ENCODE measurements at regions not wholly inside any gene's neighbourhood (a gene's known extent, or its start where the extent isn't known, plus 50 kb on each side); places are given as distances from the start of the nearest gene placed in this dataset.
"Not testable (repeated sequence)": the region's sequence is repeated elsewhere in the genome, so short reads cannot be mapped to it uniquely, and the experiment has no call there.

GRCh38 chr17:16865077-16865613 is 106.8 kb downstream of the TNFRSF13B start:
- not testable (repeated sequence) for H3K23me2 ChIP-seq (ENCODE audit: insufficient read length, low read depth, low read length, poor library complexity, severe bottlenecking); H3K27ac Mint-ChIP-seq; H3K36me3 Mint-ChIP-seq (ENCODE audit: insufficient read depth in 1 of 3, low read depth in 3 of 3); H3K18ac ChIP-seq (ENCODE audit: insufficient read length, low read depth, low read length); H4K8ac ChIP-seq (replicated peaks; ENCODE audit: insufficient read length, low read depth, low read length); H3K27me3 ChIP-seq (ENCODE audit: insufficient read depth, low read length); H3T11ph ChIP-seq (ENCODE audit: low read length); H2BK120ac ChIP-seq (ENCODE audit: low read depth, low read length, poor library complexity, severe bottlenecking); H3K79me1 ChIP-seq (ENCODE audit: insufficient read depth, low read depth, low read length, poor library complexity, severe bottlenecking); H2BK15ac ChIP-seq (ENCODE audit: low read depth, low read length); H3K4me1 ChIP-seq (ENCODE audit: insufficient read depth, low read length); H3K56ac ChIP-seq (ENCODE audit: insufficient read length, low read depth, low read length); H3K9me3 ChIP-seq (ENCODE audit: control insufficient read depth, low read depth, low read length); H4K91ac ChIP-seq (ENCODE audit: insufficient read length, low read depth, low read length); H2AFZ ChIP-seq (ENCODE audit: low read length); H2BK12ac ChIP-seq (ENCODE audit: insufficient read length, low read depth, low read length); H3K27me3 Mint-ChIP-seq (ENCODE audit: low read depth); DNase-seq; H3K4me3 Mint-ChIP-seq; H3K23ac ChIP-seq (ENCODE audit: insufficient read length, low read depth, low read length); H3K27ac ChIP-seq (ENCODE audit: insufficient read length, low read depth, low read length); H3K4me2 ChIP-seq (ENCODE audit: insufficient read depth, insufficient read length, low read length); H2BK20ac ChIP-seq (ENCODE audit: low read depth, low read length, poor library complexity, severe bottlenecking); H2BK5ac ChIP-seq (ENCODE audit: insufficient read length, low read length); H2AK5ac ChIP-seq (ENCODE audit: insufficient read length, low read length); H4K20me1 ChIP-seq (ENCODE audit: control insufficient read depth, insufficient read depth, insufficient read length); H3K14ac ChIP-seq (ENCODE audit: insufficient read depth, low read length); H3K9me3 Mint-ChIP-seq; H3K79me2 ChIP-seq (ENCODE audit: insufficient read depth, low read length); H3K9ac ChIP-seq (ENCODE audit: extremely low read depth, insufficient read length, low read length); H3K4ac ChIP-seq (ENCODE audit: low read depth, low read length); H4K5ac ChIP-seq (ENCODE audit: insufficient read length, low read depth, low read length)
- H3K4me1 Mint-ChIP-seq = peaks cover 9 to 16% of the 10 kb centered on the region in 2 experiments
- WGBS (ENCODE audit: extremely low coverage, insufficient read length, low lambda C conversion rate) = no CpG with 5 or more reads among the region's 13 CpGs

- H4K91ac ChIP-seq (ENCODE audit: insufficient read length, low read depth, low read length); H3K79me2 ChIP-seq (ENCODE audit: insufficient read depth, low read length); H3K18ac ChIP-seq (ENCODE audit: insufficient read length, low read depth, low read length); H2BK20ac ChIP-seq (ENCODE audit: low read depth, low read length, poor library complexity, severe bottlenecking); H3K4me3 Mint-ChIP-seq; H4K20me1 ChIP-seq (ENCODE audit: control insufficient read depth, insufficient read depth, insufficient read length); H3K23ac ChIP-seq (ENCODE audit: insufficient read length, low read depth, low read length); H2BK5ac ChIP-seq (ENCODE audit: insufficient read length, low read length); H3K36me3 Mint-ChIP-seq (ENCODE audit: insufficient read depth in 1 of 3, low read depth in 3 of 3); DNase-seq; H3K4me1 ChIP-seq (ENCODE audit: insufficient read depth, low read length); H3K9me3 ChIP-seq (ENCODE audit: control insufficient read depth, low read depth, low read length); H3K23me2 ChIP-seq (ENCODE audit: insufficient read length, low read depth, low read length, poor library complexity, severe bottlenecking); H3K79me1 ChIP-seq (ENCODE audit: insufficient read depth, low read depth, low read length, poor library complexity, severe bottlenecking); H2AFZ ChIP-seq (ENCODE audit: low read length); H3K14ac ChIP-seq (ENCODE audit: insufficient read depth, low read length); H4K8ac ChIP-seq (replicated peaks; ENCODE audit: insufficient read length, low read depth, low read length); H4K5ac ChIP-seq (ENCODE audit: insufficient read length, low read depth, low read length); H2BK15ac ChIP-seq (ENCODE audit: low read depth, low read length); H3K9me3 Mint-ChIP-seq; H3K27me3 ChIP-seq (ENCODE audit: insufficient read depth, low read length); H2BK120ac ChIP-seq (ENCODE audit: low read depth, low read length, poor library complexity, severe bottlenecking); H3T11ph ChIP-seq (ENCODE audit: low read length); H3K4ac ChIP-seq (ENCODE audit: low read depth, low read length); H2BK12ac ChIP-seq (ENCODE audit: insufficient read length, low read depth, low read length); H3K27ac ChIP-seq (ENCODE audit: insufficient read length, low read depth, low read length); H3K27me3 Mint-ChIP-seq (ENCODE audit: low read depth); H2AK5ac ChIP-seq (ENCODE audit: insufficient read length, low read length); H3K56ac ChIP-seq (ENCODE audit: insufficient read length, low read depth, low read length); H3K9ac ChIP-seq (ENCODE audit: extremely low read depth, insufficient read length, low read length); H3K27ac Mint-ChIP-seq; H3K4me2 ChIP-seq (ENCODE audit: insufficient read depth, insufficient read length, low read length): not testable (repeated sequence)
- no CpG with 5 or more reads among the region's 11 CpGs for WGBS (ENCODE audit: extremely low coverage, insufficient read length, low lambda C conversion rate)
- H3K4me1 Mint-ChIP-seq = peaks cover 9 to 16% of the 10 kb centered on the region in 2 experiments
Measured at GRCh38 chr17:16864462-16865076, 107.3 kb downstream of the TNFRSF13B start.

All from H9 (cell line).